A549 (cell line): ENCODE measurements at regions not wholly inside any gene's neighbourhood (a gene's known extent, or its start where the extent isn't known, plus 50 kb on each side); places are given as distances from the start of the nearest gene placed in this dataset.

Source experiments
- CEBPB ChIP-seq, 2 experiments: fragments of >200 bp in 1 of 2; sonication (Bioruptor Twin) in 1 of 2; formaldehyde crosslinking in 1 of 2; IDR thresholded peaks; 2 replicates each; pipeline ENCODE4 v1.6.1; 2012 to 2016
- EP300 ChIP-seq, 2 experiments: fragments of >200 bp; sonication (Bioruptor Twin); formaldehyde crosslinking; IDR thresholded peaks; 2 replicates in 1 of 2; 3 replicates in 1 of 2; pipeline ENCODE4 v1.6.1; 2016 to 2017
- KDM1A ChIP-seq: fragments of 200-600 bp; sonication (generic); IDR thresholded peaks from 2 replicates; pipeline ENCODE4 v1.6.1; 2016; ENCODE audit warnings: low read depth, mild to moderate bottlenecking
- MAFK ChIP-seq: fragments of 450-650 bp; IDR thresholded peaks from 2 replicates; pipeline ENCODE4 v1.6.1; 2014; ENCODE audit not compliant: partially characterized antibody
- PHF8 ChIP-seq: fragments of 200-600 bp; sonication (generic); IDR thresholded peaks from 2 replicates; pipeline ENCODE4 v1.6.1; 2016; ENCODE audit warnings: low read depth, mild to moderate bottlenecking, antibody characterized with exemption, moderate library complexity, borderline replicate concordance
- POLR2A ChIP-seq: IDR thresholded peaks from 2 replicates; pipeline ENCODE4 v1.6.1; 2012; ENCODE audit warnings: mild to moderate bottlenecking, low read length
- SMC3 ChIP-seq: fragments of >200 bp; sonication (Bioruptor Twin); formaldehyde crosslinking; IDR thresholded peaks from 3 replicates; pipeline ENCODE4 v1.6.1; 2018; ENCODE audit warnings: inconsistent platforms
- TF ChIP-seq, protein P1 (sequence below): fragments of >200 bp; sonication (Bioruptor Twin); formaldehyde crosslinking; IDR thresholded peaks from 3 replicates; pipeline ENCODE4 v1.5.1; 2016
- TF ChIP-seq, protein P2 (sequence below): IDR thresholded peaks from 2 replicates; pipeline ENCODE4 v1.6.1; 2012; ENCODE audit warnings: low read depth, borderline replicate concordance
- TF ChIP-seq, protein P3 (sequence below): fragments of 200-600 bp; sonication (generic); IDR thresholded peaks from 2 replicates; pipeline ENCODE4 v1.6.1; 2016; ENCODE audit warnings: antibody characterized with exemption, mild to moderate bottlenecking, moderate library complexity
- TF ChIP-seq, protein P4 (sequence below): fragments of 150-350 bp; IDR thresholded peaks from 2 replicates; pipeline ENCODE4 v1.6.1; 2014; ENCODE audit warnings: low read depth, mild to moderate bottlenecking, low read length

DNA sequence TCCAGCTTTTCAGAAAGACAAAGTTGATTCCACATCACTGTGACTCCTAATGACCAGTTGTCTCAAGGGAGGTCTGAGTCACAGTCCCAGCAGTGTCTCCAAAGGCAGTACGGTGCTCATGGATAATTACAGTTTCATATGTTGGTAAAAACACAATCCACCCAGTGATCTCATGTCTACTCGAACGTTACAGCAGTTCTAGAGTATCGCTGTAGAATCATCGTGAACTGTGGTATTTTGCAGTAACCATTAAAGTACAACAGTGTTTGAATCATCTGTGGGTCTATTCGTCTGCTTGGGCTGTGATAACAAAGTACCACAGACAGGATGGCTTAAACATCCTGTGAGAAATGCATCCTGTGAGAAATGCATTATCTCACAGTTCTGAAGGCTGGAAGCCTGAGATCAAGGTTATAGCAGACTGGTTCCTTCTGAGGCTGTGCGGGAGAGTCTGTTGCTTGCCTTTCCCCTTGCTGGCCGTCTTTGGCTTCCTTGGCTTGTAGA lies 121.1 kb upstream of the SORBS2 start:
- TF ChIP-seq EP300 (IDR thresholded peaks at IDR 0.05) (no peak), KDM1A (no peak), POLR2A (no peak), MAFK (no peak), SMC3 (no peak), PHF8 (no peak), CEBPB (IDR thresholded peaks at IDR 0.05) (no peak)
- TF ChIP-seq, protein P1, sequence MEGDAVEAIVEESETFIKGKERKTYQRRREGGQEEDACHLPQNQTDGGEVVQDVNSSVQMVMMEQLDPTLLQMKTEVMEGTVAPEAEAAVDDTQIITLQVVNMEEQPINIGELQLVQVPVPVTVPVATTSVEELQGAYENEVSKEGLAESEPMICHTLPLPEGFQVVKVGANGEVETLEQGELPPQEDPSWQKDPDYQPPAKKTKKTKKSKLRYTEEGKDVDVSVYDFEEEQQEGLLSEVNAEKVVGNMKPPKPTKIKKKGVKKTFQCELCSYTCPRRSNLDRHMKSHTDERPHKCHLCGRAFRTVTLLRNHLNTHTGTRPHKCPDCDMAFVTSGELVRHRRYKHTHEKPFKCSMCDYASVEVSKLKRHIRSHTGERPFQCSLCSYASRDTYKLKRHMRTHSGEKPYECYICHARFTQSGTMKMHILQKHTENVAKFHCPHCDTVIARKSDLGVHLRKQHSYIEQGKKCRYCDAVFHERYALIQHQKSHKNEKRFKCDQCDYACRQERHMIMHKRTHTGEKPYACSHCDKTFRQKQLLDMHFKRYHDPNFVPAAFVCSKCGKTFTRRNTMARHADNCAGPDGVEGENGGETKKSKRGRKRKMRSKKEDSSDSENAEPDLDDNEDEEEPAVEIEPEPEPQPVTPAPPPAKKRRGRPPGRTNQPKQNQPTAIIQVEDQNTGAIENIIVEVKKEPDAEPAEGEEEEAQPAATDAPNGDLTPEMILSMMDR = no peak
- TF ChIP-seq, protein P2, sequence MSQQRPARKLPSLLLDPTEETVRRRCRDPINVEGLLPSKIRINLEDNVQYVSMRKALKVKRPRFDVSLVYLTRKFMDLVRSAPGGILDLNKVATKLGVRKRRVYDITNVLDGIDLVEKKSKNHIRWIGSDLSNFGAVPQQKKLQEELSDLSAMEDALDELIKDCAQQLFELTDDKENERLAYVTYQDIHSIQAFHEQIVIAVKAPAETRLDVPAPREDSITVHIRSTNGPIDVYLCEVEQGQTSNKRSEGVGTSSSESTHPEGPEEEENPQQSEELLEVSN = no peak
- TF ChIP-seq, protein P3, sequence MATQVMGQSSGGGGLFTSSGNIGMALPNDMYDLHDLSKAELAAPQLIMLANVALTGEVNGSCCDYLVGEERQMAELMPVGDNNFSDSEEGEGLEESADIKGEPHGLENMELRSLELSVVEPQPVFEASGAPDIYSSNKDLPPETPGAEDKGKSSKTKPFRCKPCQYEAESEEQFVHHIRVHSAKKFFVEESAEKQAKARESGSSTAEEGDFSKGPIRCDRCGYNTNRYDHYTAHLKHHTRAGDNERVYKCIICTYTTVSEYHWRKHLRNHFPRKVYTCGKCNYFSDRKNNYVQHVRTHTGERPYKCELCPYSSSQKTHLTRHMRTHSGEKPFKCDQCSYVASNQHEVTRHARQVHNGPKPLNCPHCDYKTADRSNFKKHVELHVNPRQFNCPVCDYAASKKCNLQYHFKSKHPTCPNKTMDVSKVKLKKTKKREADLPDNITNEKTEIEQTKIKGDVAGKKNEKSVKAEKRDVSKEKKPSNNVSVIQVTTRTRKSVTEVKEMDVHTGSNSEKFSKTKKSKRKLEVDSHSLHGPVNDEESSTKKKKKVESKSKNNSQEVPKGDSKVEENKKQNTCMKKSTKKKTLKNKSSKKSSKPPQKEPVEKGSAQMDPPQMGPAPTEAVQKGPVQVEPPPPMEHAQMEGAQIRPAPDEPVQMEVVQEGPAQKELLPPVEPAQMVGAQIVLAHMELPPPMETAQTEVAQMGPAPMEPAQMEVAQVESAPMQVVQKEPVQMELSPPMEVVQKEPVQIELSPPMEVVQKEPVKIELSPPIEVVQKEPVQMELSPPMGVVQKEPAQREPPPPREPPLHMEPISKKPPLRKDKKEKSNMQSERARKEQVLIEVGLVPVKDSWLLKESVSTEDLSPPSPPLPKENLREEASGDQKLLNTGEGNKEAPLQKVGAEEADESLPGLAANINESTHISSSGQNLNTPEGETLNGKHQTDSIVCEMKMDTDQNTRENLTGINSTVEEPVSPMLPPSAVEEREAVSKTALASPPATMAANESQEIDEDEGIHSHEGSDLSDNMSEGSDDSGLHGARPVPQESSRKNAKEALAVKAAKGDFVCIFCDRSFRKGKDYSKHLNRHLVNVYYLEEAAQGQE = no peak
- TF ChIP-seq, protein P4, sequence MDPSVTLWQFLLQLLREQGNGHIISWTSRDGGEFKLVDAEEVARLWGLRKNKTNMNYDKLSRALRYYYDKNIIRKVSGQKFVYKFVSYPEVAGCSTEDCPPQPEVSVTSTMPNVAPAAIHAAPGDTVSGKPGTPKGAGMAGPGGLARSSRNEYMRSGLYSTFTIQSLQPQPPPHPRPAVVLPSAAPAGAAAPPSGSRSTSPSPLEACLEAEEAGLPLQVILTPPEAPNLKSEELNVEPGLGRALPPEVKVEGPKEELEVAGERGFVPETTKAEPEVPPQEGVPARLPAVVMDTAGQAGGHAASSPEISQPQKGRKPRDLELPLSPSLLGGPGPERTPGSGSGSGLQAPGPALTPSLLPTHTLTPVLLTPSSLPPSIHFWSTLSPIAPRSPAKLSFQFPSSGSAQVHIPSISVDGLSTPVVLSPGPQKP = no peak
